GM19463 (cell line): ENCODE measurements at regions not wholly inside any gene's neighbourhood (a gene's known extent, or its start where the extent isn't known, plus 50 kb on each side); places are given as distances from the start of the nearest gene placed in this dataset.

Experiments used
- ATAC-seq: cut with Tn5 transposase; IDR thresholded peaks from one replicate; pipeline ENCODE4 v1.9.1; 2021; ENCODE audit warnings: mild to moderate bottlenecking, moderate library complexity; ENCODE audit not compliant: unreplicated experiment

DNA sequence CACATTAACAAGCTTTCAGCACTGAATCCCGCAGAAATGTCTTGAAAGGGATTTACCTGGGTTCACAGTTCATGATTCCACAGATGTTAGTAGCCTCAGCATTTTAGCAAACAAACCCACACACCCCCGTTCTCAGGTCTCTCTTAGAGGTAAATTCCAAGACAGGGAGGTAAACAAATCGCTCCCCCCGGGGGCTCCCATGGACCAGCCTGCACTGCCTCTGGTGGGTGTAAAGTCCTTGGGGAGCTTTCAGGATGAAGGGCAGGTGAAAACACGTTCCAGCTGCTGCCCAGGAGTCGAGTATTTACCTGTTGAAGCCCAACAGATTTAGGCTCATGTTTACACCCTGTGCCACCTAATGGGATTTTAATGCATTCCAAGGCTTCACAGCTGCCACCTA is 187.0 kb upstream of the FOXQ1 start:
- ATAC-seq, result no peak

DNA sequence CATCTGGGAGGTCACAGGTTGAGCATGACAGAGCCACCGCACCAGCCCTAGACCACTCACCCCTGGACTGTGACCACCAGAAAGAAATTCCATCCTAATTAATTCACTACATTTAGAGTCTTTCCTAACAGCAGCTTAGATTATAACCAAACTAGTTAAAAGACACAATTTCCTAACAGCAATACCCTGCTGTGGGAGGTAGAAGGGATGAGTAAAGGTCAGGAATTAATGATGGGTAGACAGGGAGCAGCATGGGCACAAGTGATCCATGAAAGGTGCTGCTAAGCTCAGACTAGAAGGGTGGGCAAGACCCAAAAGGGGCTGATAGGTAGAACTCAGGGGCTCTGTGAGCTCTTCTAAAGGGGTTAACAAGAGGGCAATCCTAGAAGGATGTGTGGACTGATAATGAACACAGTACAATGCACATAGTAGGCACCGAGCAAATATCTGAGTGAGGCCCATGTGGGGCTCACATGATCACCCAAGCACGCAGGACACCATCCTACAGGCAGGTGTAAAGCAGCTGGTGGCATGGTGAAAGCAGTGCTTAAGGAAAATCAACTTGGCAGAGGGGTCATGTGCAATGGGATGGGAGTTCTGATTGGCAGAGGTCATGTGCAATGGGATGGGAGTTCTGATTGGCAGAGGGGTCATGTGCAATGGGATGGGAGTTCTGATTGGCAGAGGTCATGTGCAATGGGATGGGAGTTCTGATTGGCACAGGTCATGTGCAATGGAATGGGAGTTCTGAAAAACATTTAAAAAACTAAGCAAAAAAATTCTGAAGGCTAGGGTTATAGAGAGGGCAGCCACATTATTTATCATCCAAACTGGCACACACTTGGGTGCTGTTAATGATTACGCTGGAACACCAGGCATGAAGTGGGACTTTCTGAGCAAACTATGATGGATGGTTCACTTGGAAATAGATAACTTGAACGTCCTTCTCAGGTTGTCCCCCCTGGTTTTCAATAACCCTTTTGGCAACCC is 188.2 kb upstream of the FOXQ1 start:
- ATAC-seq, result no peak

DNA sequence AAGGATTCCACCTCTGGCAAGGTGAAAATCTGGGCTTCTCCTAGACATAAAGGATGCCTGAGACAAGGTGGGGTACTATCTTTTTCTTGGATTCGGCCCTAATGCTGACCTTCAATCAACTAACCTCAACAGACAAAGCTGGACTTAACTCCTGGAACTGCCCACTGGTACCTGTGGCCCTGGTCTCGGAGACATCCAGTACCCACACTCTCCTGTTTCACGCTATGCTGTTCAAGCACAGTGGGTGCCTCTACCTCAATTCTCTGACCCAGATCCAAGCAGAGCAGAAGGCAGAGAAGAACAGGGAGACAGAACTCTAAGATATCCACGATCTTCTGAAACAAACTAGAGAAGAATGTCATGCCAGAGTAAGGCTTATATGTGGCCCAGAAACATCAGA is 189.8 kb upstream of the FOXQ1 start:
- ATAC-seq, result no peak

DNA sequence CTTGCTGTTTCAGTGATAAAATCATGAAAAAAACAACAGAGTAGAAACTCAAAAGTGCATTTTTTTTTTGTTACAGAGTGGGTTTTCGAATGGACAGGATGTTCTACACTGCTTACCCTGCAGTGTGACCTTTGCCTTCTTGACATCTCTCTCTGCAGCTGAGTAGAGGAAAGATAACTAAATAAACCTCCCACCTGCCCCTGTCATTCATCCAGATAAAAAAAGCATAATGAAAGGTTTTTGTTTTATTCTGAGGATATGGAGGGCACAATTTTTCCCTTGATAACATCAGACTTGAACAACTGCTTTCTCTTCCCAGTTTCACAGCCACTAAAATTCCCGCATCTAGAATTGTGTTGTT is 193.6 kb upstream of the FOXQ1 start:
- no peak for ATAC-seq

DNA sequence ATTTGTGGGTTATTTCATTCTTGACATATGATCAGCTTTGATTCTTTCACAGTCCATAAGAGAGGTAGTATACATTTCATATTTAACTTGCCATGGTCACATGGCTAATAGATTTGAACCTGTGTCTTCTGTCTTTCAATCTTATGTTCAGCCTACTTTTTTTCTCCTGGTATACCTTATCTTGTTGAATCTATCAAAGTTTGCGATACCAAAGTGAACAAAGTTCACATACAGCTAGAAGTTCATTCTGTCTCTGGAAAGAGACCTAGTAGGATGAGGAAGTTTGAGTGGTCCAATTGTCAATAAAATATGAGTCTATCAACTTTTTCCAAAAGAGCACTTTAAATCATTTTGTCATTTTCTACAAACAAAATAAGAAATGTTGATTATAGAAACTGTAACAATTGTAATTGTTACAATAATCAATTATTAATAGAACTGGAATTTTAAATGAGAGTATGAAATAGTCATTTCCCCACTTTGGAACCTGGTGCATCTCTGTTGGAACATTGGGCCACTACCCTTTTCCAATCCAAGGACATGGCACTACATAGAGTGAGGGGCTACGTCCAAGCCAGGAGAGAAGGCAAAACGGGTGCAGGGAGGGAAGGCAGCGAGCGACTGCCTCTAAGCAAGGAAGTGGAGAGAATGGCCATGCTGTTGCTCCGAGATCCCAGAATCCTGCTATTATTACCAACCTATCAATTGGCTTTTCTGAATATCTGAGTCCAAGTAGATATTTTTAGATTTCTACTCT is 194.2 kb upstream of the FOXQ1 start:
- ATAC-seq, result no peak

DNA sequence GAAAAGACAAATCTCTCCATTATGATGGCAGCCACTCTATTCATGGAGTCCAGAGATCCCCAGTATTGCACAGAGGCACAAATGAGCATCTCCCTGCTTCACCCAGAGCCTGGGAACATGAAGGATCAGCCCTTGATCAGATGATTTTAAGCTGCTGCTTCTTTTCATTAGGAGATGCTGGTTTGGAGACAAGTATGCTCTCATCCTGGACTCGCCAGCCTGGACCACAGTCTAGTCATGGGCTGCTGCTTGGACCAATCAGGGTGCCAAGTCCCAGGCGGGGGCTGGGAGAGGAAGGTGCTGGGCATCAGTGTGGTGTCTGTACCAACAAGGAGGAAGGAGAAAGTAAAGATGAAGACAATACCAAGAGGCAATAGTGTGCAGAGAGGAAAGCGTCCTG is 195.7 kb upstream of the FOXQ1 start:
- ATAC-seq, result no peak

DNA sequence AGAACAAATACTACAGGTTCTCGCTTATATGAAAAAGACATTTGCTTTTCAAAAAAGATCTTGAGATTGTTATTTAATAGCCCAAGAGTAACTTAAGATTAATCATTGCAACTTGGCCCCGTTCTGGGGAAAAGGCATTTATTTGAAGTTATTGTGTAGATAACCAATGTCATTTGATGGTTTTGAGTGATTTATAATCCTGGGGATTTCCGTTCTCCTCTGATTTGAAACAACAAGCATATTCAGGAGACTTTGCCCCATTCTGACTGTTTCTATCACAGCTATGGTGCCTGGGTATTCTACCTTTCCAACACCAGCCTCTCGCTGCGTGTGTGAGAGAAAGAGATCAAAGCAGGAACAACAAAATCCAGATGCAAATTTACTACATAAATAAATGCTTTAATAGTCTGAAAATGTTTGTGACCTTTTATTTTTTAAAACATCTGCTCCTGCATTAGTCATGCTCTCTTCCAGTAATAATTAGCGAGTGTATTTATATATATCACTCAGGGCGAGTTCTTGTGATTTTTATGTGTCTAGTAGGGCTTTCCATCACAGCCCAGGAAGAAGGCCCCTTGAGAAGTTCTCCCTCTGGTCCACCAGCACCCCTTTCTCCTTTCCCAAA is 197.9 kb upstream of the FOXQ1 start:
- ATAC-seq, result no peak

DNA sequence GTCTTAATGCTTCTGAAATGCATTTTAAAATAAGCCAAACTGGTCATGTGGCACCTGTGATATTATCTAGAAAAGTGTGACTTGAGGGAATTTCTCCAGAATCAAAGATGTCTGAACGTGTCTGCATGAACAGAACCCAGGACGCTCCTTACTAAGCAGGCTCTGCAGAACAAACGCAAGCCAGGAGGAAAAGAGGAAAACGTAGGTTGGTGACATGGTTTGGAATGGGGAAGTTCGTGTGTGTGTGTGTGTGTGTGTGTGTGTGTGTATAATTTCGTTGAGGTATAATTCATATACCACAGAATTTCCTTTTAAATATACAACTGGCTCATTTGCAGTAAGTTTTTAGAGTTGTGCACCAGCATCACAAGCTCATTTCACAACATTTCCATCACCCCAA is 200.5 kb upstream of the FOXQ1 start:
- ATAC-seq, result no peak

DNA sequence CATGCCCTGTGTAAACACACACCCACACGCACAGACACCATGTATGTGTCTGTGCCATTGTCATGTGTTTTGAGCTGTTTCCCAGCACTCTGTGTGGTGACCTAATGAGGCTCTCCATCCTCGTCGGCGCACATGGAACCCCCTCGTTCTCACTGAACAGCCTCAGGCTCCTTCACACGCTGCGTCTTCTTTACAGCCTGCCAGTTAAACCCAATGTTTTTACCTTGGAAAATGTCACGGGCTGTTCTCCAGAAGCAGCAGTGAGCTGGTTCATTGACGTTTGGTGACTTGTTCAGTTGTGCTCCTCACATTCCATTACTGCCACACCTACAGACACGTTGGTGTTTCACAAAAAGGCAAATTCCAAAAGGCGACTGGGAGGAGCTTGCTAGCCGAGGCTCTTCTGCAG is 201.0 kb upstream of the FOXQ1 start:
- no peak for ATAC-seq

DNA sequence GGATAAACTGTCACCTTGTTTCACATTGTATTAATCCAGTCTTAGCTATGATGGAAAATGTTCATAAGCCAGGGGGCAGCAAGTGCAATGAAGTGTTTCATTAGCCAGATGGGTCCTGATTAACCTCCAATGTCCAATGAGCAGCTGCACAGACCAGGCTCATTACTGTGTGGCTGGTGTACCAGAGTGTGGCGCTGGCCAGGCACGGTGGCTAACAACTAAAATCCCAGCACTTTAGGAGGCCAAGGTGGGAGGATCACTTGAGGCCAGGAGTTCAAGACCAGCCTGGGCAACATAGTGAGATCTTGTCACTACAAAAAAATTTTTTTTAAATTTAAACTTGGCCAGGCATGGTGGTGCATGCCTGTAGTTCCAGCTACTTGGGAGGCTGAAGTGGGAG is 201.7 kb upstream of the FOXQ1 start:
- no peak for ATAC-seq

DNA sequence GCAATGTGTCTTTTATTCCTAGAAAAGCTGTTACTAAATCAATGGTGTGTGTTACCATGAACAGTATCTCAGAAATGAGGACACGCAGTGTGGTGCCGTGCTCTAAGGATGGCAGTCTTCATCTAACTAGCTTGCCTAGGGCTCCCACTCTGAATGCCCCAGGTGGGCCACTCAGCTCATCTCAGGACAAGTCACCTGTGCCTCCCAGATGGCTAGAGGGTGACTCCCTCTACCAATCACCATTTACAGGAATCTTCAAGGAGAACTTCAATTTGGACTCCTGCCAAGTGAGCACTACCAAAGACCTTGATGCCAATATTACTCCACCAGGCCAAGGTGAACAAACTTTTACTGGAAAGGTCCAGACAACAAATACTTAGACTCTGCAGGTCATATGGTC is 202.8 kb upstream of the FOXQ1 start:
- ATAC-seq, result no peak

DNA sequence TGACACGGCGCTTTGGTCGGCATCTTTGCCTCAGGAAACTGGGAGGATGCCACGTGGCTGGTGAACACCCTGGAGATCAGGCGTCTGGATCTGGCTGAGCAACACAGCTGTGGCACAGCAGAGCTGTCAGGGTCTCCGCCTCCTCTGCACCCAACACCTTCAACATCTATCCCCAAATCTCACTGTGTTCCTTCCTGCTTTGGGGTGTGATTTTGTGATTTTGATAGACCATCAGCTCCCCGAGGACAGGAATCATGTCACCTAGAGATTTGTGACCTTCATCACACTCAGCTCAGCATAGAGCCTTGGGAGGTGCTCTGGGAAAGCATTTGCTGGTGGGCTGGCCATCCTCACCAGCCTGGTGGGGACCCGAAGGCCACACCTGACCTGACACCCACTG is 203.7 kb upstream of the FOXQ1 start:
- ATAC-seq, result no peak

DNA sequence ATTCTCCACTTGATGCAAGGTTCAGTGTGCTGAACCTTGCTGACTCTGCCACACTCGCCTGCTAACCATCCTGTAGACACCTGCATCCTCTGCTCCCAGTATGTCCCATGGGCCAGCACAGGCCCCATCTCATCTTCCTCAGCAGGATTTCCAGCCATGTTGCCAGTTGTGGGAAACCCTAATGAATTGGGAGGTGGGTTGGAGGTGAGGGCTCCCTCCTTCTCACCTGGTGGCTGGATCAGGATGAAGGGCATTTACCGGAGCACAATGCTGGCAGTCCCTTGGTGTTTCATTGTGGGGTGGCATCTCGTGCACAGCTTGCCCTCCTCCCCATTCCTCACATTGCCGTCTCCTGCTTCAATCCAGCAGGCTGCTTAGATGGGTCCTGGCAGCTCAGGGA is 204.3 kb upstream of the FOXQ1 start:
- ATAC-seq, result no peak

DNA sequence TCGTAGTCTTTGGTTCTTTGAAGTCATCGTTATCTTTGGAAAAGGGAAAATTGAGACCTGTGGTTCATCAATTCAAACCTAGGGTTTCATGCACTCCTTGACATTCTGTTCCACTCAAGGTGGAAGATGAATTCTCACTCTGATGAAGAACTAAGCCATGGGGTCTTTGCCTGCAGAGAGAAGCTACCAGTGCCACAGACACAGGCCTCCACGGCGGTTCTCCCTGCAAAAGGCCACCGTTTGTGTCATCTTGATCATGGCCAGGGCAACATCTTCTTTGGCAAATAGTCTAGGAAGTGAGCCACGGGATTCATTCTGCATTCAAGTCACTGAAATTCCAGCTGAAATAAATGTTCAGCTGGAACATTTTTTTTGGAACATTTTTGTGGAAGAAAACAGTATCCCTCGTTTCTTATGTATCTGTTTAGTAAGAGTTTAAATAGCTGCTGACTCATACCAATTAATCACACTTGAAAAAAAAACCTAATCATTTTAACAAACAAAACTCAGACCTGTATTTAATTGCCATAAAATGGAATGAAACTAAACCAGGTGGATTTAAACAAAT is 206.0 kb upstream of the FOXQ1 start:
- ATAC-seq, result no peak

DNA sequence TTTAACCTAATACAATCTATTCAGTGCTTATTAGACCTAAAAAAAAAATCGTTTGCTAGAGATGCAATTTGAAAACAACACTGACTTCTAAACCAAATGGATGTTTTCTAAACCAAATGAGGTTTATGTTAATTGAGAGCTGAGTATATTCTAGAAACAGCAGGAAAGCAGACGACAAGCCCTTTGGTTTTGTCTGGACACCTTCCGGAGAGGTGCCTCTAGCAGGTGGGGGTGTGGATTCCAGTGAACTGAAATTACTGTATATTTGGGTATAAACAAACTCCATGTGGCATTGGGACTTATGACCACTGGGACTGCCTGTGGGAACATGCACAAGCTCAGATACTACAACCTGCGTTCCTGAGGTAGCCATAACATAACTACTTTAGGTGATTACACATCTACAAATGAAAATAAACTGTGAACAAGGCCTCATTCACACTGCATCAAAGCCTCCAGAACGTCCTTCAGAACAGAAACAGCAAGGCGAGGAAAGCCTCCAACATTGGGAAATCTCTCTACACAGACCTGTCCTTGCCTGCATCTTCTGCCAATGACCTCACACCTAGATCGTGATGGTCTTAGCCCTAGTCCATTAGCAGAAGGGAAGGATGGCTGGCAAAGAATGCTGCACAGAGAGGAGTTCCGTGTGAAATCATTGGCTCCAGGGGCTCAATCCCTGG is 206.8 kb upstream of the FOXQ1 start:
- ATAC-seq, result no peak

DNA sequence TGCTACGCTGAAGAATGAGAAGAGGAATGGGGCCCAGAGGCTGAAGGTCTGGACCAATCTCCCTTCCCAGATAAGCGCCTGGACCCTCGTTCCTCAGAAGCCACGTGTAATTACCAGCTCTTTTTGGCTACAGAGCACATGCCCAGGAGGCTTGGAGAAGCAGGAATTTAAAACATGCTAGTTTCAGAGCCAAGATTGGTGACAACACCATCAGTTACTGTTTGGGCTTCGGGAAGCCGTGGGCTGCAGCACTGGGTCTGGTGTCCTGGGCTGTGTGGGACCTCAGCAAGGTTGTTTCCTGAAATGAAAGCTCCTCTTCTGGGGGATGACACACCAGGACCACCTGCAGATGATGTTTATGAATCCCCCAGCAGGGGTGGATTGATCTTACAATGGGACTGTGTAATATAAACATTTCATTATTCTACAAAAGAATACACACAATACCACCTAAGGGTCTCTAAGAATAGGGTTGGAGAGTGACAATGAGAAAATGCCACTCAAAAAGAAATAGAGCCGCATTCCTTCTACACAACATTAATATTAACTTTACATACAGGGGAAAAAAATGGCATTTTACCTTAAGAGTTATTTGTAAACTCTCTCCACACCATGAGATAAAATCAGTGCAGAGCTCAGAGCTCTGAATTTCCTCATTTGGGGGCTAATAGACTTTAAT is 207.8 kb upstream of the FOXQ1 start:
- ATAC-seq, result no peak

DNA sequence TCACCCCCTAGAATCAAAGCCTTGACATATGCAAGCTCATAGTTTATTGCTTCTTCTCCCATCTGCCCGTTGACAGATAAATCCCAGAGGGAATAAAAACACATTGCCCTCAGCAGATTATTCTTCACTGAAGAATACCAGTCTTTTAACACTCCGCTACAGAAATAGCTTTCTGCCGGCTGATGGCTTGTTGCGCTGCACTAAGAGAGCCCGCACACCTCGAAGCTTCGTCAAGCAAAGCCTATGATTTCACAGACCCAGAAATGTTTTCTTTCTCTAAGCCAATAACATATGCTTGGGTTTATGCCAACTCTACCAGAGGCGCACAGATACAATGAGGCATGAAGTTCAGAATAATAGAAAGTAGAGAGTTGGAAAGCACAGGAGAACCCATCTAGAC is 208.9 kb upstream of the FOXQ1 start:
- no peak for ATAC-seq

DNA sequence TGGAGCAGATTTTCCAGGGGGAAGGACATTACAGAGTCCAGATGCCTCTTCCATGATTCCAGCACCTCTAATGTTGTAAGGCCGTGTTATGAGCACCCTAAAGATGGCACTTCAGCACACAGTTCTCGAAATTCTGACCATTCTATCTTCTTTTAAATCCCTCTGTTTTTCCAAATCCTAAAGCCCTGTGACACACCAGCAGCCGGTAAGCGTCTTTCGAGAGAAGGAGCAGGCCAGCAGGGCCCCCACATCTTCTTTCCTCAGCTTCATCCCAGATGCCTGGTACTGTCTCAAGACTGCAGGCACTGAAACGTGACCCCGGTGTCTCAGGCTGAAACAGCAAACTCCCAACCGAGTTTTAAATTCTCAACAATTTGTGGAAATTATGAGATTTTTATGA is 211.6 kb upstream of the FOXQ1 start:
- ATAC-seq, result no peak

DNA sequence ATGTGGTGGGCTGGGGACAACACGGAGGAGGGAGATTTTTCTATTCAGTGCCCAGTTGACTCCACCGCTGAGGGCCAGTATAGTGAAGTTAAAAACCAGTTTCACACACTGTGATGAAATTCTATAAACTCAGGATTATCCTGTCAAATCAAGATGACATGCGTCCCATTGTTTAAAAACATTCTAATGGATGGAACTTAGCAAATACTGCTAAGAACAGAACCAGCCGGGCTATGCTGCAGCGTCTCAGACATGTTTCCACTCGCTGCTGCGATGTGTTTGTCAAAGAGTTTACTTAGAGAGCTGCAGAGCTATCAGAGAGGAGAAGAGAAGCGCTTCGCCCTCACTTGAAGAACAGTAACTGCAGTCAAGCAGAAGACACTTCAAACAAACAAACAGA is 212.6 kb upstream of the FOXQ1 start:
- no peak for ATAC-seq
